CD4-positive, alpha-beta T cell treated with Interleukin-17A for 1 hour (primary cell): ENCODE measurements at regions not wholly inside any gene's neighbourhood (a gene's known extent, or its start where the extent isn't known, plus 50 kb on each side); places are given as distances from the start of the nearest gene placed in this dataset.
"Not testable (repeated sequence)": the region's sequence is repeated elsewhere in the genome, so short reads cannot be mapped to it uniquely, and the experiment has no call there.

Source experiments
- DNase-seq: peaks from one replicate; pipeline ENCODE4 v3.0.0-alpha.2; 2020

GRCh38 chr6:16902502-16902901 is 141.2 kb upstream of the ATXN1 start:
- DNase-seq, result no peak

DNA sequence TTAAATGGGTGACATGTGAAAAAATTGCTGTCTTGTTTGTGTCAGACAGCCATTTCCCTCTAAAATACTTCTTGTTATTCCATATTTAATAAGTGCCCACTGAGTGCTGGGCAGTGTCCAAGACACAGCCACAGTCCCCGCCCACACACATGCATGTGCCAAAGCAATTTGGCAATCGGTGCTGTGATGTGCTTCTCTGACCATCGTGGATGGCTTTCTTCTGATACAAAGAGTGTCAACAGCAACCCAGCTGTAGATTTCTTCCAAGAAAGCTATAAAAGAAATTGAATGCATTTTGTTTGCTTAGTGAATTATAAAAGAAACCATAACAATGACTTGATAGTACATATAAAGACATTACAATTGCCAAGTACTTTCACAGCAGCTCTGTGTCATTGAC is 140.5 kb upstream of the ATXN1 start:
- DNase-seq, result no peak

DNA sequence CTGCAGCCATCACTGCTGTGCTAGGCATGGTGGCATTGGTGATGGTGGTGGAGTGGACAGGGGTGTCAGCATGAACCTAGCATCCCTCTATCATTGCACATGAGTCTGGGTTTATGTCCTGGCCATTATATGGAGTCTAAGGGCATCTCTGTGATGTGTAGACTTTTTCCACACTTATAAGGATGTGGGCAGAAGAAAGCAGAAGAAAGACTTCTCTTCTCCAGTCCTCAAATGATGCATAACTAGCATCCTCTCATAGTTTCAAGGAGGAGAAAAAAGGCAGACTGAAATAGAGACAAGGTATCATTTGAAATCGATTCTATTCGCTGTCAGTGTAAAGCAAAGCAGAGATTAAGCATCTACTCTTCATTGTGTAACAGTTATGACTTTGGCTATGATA is 140.0 kb upstream of the ATXN1 start:
- no peak for DNase-seq

- DNase-seq, result no peak
Measured at GRCh38 chr6:16898640-16899396, 137.6 kb upstream of the ATXN1 start.

DNA sequence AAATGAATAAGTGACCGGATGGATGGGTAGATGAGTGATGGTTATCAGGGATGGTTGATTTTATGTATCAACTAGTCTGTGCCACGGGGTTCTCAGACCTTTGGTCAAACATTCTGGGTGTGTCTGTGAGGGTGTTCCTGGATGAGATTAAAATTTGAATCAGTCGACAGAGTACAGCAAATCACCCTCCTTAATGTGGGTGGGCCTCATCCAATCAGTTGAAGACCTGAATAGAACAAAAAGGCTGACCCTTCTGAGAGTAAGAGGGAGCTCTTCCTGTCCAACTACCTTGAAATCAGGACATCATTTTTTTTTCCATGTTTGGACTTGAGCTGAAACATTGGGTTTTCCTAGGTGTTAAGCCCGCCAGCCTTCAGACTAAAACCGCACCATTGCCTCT is 136.4 kb upstream of the ATXN1 start:
- DNase-seq, result no peak

- no peak for DNase-seq
Measured at GRCh38 chr6:16894301-16894700, 133.0 kb upstream of the ATXN1 start.

DNA sequence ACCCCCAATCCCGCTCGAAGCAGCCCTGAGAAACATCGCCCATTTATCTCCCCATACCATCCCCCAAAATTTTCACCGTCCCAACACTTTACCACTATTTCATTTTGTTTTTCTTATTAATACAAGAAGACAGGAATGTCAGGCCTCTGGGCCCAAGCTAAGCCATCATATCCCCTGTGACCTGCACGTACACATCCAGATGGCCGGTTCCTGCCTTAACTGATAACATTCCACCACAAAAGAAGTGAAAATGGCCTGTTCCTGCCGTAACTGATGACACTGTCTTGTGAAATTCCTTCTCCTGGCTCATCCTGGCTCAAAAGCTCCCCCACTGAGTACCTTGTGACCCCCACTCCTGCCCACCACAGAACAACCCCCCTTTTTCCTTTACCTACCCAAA is 129.8 kb upstream of the ATXN1 start:
- DNase-seq, result not testable (repeated sequence)

GRCh38 chr6:16885411-16886160 is 124.3 kb upstream of the ATXN1 start:
- no peak for DNase-seq

DNA sequence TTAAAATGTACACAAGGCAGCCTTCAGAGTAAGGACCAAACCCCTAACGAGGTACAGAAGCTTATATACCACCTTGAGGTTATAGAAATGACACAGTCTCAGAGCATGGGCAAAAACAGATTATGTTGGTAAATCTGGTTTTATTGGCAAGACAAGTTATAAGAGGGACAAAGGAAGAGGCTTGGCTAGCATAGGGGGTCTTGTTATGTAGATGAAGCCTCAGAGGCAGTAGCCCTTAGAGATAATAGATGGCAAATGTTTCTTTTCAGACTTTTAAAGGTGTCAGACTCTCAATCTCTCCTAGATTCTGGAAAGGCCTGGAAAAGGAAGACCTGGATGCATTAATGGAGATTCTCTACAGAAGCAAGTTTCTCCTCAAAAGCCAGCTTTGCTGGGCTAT is 123.3 kb upstream of the ATXN1 start:
- DNase-seq, result no peak

DNA sequence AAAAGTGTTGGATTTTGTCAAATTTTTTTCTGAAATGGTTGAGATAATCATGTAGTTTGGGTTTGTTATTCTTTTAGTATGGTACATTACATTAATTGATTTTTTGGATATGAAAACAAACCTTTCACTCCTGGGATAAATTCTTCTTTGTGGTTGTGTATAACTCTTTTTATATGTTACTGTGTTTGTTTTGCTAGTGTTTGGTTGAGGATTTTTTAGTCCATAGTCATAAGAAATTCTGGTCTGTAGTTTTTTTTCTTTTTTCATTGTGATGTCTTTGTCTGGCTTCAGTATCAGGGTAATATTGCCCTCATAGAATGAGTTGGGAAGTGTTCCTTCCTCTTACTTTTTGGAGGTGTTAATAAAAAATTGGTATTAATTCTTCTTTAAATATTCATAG is 122.2 kb upstream of the ATXN1 start:
- no peak for DNase-seq

- DNase-seq, result no peak
Measured at GRCh38 chr6:16882230-16882629, 121.0 kb upstream of the ATXN1 start.

DNA sequence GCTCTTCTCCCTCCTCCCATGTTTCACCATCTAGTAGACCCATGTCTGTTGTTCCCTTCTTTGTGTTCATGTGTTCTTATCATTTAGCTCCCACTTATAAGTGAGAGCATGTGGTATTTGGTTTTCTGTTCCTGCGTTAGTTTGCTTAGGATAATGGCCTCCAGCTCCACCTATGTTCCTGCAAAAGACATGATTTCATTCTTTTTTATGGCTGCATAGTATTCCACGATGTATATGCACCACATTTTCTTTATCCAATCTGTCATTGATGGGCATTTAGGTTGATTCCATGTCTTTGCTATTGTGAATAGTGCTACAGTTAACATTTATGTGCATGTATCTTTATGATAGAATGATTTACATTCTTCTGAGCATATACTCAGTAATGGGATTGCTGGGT is 115.6 kb upstream of the ATXN1 start:
- not testable (repeated sequence) for DNase-seq

DNA sequence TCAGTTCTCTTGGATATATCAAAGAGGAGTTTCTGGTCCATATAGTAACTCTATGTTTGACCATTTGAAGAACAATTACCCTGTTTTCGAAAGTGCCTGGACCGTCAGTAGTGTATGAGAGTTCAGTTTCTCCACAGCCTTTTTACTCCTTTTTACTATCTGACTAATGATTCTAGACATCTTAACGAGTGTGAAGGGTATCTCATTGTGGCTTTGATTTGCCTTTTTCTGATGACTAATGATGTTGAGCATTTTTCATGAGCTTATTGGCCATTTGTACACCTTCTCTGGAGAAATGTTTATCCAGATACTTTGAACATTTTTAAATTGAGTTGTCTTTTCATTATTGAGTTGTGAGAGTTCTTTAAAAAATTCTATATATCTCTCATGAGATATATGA is 114.9 kb upstream of the ATXN1 start:
- no peak for DNase-seq

GRCh38 chr6:16873698-16874097 is 112.4 kb upstream of the ATXN1 start:
- no peak for DNase-seq

DNA sequence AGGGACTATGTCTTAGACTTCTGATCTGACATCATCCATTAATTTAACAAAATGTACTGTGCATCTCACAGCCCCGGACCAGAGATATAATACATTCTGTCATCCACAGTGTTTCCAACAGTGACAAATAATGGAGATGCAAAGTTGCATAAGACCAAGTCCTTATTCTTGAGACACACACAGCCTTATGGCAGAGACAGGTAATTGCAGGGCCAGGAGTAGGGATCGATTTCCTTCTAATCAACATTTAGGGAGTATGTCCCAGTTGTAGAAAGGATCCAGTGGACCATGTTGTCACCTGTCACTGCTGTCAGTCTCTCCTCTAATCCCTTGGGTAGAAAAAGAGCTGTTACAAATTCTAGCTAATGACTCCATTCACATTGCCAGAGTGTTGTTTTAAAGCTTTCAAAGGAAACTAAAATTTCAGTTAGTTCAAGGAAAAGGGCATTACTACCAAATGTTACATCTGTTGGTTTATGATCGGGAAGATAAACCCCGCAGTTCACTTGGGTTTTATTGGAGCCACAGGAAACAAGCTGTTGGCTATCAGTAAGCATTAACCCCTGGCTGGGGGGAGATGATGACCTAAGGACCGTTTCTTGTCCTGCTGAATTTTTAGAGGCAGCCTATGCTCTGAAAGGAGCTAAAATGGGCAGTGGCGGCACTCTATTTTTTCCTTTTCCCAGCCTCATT is 111.4 kb upstream of the ATXN1 start:
- DNase-seq, result no peak

- DNase-seq, result no peak
Measured at GRCh38 chr6:16871047-16871446, 109.8 kb upstream of the ATXN1 start.

DNA sequence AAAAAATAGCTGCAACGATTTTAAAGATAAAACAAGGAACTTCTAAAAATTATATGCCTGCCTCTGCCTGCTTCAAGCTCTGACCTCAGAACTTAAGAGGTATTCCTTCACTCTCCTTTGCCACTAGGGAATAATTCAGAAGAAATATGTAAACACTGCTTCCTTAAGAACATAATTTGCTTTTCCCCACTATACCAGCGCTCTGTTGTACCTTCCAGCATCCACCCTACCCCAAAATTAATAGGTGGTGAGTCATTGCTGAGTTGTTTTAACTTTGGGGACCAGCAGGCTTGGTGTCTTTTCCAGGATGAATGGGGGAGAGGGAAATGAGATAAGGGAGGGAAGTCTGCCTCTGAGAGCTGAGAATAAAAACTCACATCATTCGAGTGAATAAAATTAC is 107.7 kb upstream of the ATXN1 start:
- DNase-seq, result no peak

DNA sequence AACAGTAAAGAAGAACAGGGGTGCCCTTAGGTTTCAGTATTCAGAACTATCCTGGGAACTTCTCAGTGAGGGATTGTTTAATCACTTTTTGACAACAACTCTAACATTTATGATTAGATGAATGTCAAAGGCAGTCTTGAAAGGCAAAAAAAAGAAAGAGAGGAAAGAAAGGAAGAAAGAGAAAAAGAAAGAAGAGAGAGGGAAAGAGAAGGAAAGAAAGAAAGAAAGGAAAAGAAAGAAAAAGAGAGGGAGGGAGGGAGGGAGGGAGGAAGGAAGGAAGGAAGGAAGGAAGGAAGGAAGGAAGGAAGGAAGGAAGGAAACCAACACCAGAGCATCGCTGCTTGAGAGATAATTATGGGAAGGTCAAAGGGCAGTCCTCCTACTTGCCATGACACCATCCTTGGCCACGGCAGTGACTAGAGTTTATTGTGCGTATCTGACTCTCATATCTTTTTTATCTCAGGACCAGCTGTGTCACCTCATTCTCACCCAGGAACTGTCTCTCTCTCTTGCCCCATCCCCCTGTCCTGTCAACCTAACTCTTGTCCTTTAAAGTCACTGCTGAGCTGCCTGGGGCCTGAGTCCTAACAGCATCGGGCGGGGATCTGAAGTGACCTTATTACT is 96.8 kb upstream of the ATXN1 start:
- no peak for DNase-seq

- DNase-seq, result no peak
Measured at GRCh38 chr6:16855460-16855859, 94.2 kb upstream of the ATXN1 start.

DNA sequence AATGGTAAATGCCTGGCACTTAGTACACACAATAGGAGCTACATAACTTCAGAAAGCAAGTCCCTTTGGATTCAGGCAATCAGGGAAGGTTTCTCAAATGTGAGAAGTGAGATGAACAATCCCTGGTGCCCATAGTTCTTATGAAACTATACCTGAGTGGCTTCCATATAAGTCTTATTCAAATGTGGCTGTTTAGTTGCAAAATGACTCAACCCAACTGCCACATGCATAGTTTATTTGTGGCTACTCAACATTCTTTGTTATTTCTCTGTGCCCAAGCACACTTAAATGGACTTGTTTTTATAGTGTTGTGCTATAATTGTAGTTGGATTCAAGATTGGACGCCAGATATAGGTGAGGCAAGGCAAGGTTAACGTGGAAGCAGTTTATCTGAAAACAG is 93.7 kb upstream of the ATXN1 start:
- no peak for DNase-seq

GRCh38 chr6:16852671-16853070 is 91.4 kb upstream of the ATXN1 start:
- no peak for DNase-seq

GRCh38 chr6:16851758-16852157 is 90.5 kb upstream of the ATXN1 start:
- DNase-seq, result no peak

DNA sequence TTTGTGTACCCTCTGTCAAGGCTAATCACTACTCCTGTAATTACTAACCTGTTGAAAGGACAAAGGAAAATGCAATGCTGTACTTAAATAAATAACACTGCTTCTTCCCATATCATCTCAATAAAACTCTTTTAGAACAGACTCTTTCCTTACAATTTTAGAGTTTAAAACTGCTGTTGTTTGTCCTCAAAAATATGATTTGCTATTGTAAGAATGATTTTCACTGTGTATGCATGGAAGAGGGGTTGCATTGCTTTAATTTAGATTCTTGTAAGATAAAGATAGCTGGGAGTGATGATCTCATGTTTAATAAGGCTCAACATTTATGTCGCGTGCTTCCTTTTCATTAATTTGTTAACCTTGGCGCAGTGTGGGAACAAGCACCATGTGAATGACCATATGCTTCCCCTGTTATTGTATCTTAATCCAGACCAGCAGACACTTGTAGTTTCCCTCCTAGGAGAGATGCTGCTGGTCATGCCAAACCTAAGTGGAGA is 89.8 kb upstream of the ATXN1 start:
- DNase-seq, result no peak

- no peak for DNase-seq
Measured at GRCh38 chr6:16850681-16851026, 89.4 kb upstream of the ATXN1 start.
